DMS79 treated with DMSO at 0.1 percent for 48 hours (cell line): ENCODE measurements at regions not wholly inside any gene's neighbourhood (a gene's known extent, or its start where the extent isn't known, plus 50 kb on each side); places are given as distances from the start of the nearest gene placed in this dataset.

ENCODE experiments used
- DNase-seq: peaks from one replicate; lab custom pipeline; 2025; lab: John Stamatoyannopoulos, UW

GRCh38 chr12:4049298-4050080, 176.3 kb upstream of the PARP11 start:
- DNase-seq = no peak

DNA sequence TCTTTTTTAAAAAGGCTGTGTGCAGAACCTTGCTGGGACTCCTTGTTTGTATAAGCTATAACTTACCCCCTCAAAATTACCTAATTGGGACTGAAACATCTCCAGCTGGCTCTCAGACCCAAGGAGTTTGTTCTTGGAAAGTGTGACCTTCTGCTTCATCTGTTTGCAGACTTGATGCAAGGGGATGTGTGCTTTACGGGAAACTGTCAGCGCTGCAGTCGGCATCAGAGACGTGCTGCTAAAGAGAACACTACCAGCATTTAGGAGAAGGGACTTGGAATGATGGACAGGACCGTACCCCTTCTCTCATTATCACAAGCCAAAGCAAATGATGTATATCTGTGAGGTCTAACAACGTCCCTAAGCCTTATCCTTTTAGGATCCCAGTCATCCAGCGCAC, 174.2 kb upstream of the PARP11 start:
- DNase-seq = no peak

- no peak for DNase-seq
Observed at GRCh38 chr12:4046495-4046840, 173.3 kb upstream of the PARP11 start.

GRCh38 chr12:4045786-4046494, 172.7 kb upstream of the PARP11 start:
- DNase-seq = no peak

DNA sequence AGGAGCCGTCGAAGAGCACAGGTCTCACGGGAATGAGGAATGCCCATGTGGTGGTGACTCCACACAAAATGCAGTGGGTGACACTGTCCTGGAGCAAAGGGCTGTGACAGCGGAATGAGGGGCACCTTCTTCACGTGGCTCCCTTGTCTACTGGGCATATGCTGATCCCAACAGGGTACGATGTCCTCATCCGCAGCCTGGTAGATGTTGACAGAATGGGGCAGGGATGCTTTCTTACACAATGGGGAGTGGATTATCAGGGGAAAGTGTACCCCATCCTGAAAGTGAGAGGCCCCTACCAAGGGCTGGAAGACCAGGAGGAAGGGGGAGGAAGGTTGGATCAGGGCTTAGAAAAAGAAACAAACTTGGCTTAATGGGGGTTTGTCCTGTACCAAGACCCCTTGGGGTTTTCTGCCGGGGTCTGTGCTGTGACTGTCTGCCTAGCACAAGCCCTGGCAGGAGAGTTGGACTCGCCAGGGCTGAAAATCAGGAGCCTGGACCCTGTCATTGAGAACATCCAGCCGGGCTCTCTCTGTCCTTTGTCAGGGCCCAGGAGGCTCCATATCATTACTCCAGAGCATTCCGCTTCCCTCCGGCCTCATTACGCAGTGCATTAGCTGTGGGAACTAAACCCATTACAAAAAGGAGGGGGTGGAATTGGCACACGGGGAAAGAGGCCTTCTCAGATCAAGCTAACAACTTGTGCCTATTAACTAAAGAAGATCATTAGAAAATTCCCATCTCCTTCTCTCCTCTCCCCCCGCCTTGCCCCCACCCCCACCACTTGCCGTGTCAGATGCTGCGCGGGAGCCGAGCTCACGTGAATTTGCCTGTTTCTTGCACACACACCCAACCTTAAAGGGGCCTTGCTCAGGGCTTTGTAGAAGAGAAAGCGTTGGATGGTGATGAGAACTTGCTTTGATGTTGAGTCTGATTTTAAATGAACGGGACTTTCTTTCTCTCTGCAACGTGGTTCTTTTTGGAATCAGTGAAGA, 171.8 kb upstream of the PARP11 start:
- no peak for DNase-seq

DNA sequence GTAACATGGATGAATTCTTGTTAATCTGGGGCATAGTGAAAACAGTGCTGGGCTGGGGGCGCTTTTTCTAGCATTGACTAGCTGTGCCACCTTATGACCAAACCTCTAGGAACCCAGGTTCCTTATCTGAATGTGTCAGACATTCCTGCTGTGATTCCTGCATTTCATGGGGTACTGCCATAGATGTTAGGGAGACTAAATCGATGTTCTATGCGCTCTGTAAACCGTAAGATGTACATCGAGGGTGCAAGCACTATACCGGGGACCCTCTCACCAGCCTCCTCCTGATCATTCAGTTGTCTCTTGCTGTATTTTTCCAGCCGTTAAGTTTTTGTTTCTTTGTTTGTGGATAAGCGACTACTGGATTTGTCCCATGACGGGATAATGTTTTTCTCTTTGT, 170.9 kb upstream of the PARP11 start:
- DNase-seq = no peak

DNA sequence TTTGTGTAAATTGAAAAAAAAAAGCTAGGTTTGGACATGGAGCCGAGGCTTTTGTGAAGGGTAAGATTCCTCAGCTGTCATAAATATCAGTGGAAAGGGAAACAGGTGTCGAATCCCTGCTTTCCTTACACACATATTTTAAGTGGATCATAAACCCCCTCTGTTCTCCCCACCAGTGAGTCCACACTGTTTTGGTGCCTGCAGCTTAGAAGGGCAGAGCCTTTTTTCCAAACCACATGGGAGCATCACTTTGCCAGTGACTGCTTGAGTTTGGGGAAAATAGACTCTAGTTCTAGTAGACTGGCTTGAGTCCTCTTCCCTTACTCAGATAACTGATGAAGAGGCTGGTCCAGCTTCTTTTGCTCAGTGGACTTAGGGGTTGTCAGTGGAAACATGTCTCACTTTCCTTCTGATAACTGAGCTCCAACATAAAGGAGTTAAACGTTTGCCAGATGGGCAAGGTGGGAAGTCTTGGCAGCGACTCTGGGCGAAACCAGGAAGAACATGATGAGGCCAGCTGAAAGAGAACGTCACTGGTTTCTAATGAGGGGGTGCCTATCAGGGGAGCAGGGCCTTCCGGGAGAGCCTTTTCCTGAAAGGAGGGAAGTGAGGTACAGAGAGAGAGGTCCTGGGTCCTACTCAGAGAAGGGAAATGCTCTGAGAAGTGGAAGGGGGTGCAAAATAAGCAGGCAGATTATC, 168.1 kb upstream of the PARP11 start:
- no peak for DNase-seq

DNA sequence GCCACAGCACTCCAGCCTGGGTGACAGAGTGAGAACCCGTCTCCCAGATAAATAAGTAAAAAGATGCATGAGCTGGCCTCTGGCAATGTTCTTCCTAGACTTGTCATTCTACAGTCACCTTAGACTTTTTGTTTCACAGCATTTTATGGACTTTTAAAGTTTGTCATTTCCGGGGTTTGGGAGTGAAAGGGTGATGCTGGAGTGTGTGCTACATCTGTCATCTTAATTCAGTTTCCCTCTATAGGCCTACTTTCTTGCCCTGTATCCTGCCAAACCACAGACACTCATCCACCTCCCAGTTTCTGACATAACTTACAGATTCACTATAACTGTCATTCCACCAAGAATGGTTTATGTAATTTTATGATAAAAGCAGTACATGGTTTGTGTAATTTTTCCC, 166.7 kb upstream of the PARP11 start:
- DNase-seq = no peak

- no peak for DNase-seq
Observed at GRCh38 chr12:4037747-4038312, 164.6 kb upstream of the PARP11 start.

DNA sequence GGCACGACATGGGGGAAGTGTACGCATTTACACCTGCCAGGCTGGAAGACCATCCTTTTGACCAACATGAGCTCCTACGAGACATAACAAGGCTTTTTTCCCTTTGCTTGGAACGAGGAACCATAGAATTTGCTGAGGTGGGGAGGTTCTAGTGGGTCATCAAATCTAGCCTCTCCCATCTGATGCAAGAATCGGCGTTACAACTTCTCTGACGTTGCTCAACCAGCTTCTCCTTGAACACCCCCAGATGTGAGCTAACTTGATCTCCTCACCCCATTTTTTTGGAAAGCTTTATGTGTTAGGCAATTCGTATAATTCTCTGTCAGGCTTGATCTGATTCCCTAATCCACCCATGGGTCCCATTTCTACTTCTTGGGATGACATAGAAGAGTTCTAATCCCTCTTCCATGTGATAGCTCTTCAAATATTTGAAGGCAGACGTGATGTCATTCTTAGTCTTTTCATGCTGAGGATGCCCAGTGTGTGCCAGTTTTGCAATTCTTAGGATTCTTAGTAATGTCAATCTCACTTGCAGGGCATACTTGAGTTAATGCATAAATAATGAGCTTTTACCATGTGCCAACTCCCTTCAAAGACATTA, 163.6 kb upstream of the PARP11 start:
- DNase-seq = no peak

DNA sequence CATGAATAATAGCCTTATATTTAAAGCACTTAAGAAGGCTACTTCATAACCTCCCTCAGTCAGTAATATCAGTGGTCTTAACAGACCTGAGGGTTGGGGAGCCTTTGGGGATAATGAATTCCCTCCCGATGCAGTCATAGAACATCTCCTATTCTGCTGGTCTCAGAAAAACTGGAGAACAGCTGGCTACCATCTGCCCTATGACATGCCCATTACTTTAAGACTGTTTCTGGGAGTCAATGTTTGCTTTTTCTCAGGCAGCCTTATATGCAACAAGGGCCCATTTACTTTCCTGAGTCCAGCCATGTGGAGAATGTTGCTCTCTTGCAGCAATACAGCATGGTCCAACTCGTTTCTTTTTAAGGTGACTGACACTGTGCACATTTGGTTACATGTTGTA, 161.7 kb upstream of the PARP11 start:
- DNase-seq = no peak

GRCh38 chr12:4032924-4033615, 159.9 kb upstream of the PARP11 start:
- no peak for DNase-seq

DNA sequence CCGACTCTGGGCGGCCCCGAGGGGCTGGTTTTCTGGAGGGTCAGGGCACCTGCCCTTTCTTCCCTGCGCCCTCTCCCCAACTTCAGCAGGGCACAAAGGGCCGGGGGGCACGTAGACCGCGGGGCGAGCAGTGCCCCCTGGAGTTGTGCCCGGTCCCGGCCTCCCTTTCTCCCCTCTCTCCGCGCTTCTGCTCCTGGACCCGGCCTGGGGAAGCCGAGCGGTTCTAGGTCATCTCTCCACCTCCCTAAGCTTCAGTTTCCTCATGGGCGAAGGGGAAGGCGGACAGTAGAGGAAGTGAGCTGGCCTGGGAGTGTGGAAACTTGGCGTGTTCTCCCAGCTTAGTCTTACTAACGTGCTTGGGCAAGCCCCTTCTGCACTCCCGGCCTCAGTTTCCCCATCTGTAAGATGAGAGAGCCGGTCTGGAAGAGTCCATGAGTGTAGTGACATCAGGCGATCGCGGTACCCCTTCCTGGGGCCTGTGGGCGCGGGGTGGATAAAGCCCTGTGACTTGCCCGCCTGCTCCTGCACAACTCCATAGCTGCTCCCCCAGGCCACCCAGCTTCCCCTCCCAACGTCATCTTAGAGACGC, 158.6 kb upstream of the PARP11 start:
- no peak for DNase-seq

DNA sequence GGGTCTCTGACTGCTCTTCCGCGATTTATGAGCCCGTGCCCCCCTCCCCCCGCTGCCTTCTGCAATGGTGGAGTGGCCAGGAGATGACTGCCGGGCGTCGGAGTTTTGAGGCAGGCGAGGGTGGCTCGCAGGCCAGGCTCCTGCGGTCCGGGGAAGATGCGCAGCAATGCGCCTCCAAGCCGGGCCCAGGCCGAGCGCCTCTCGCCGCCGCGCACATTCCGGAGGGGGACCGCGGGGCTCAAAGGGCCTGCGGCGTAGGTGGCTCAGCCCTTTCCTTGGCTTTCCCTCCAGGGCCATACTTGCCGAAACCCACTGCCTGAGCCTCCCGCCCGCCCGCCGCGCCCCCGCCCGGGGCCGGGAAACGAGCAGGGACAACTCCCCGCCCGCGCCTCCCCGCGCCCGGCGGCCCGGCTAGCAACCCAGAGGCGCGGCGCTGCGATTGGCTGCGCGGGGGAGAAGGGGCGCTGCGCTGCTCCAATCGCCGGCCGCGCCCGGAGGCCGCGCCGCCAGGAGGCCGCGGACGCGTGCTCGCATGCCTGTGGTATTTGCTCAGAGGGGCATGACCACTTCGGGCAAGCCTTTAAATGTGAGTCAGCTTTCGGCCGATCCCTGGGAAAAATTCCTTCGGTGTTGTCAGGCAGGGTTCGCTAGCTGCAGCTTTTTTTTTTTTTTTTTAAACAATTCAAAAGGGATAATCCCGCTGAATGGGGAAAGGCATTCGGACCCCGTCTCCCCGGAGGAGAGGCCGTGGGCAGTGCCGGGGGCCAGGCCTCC, 157.9 kb upstream of the PARP11 start:
- DNase-seq = peak; percentile 46

GRCh38 chr12:4027412-4027811, 154.2 kb upstream of the PARP11 start:
- DNase-seq = no peak

DNA sequence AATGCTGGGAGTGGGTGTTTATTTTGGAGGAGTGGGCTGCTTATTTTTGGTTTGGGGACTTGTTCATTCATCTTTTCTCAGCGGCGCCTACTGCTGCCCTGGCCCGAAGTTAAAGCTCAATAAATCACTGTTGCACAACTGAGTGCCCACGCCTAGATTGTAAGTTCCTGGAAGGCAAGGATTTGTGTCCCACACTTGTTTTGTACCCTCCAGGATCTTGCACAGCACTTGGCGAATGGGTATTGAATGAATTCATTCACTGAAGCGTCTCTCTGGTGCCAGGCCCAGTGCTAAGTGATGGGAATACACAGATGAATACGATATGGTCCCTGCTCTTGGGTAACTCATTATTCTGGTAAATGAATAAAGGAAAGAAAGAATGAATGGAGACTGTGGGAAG, 153.3 kb upstream of the PARP11 start:
- no peak for DNase-seq

- no peak for DNase-seq
Observed at GRCh38 chr12:4026020-4026358, 152.8 kb upstream of the PARP11 start.

GRCh38 chr12:4025181-4026019, 152.2 kb upstream of the PARP11 start:
- DNase-seq = no peak

DNA sequence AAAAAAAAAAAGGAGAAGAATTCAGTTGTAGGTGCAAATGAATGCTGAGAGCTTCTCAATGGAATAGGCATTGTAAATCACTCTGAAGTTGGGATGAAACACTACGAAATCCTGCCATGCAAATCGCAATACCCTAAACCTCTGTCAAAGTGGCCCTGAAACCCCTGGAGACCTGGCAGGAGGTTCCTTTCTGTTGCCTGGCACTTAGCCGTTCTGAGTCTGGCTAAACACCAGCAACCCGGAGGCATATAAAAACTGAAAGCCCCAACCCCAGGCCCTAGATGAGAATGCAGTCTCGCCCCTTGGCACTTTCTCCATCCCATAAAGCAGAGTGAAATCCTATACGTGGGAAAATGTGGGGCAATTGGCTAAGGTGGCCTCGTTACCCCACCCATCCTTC, 151.5 kb upstream of the PARP11 start:
- no peak for DNase-seq
